ENCODE measurements at regions not wholly inside any gene's neighbourhood (a gene's known extent, or its start where the extent isn't known, plus 50 kb on each side); places are given as distances from the start of the nearest gene placed in this dataset.

DNA sequence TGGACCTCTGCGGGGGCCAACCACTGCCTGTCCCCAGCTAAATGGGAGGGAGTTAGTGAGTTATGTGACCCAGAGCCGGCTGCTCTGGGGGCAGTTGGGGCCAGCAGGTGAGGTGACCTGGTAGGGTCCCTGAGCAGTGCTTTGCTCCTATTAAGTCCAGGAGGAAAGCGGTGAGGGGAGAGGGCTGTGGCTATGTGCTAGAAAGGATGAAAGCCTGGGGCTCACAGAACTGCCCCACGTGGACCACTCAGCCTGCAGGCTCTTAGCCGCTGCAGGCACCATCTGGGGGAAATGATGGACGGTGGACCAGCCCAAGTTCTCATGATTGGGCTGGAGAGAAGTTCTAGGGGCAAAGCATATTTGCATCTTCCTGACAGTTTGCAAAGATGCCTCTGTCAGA, 67.6 kb upstream of the ZNF536 start:
- Histone ChIP-seq H3K79me2 (no peaks in the 10 kb centered on the region), H4K20me1 (ENCODE audit: insufficient read depth, poor library complexity, severe bottlenecking) (no peaks in the 10 kb centered on the region), H3K27ac (no peak overlapping the region), H2AFZ (no peak overlapping the region), H3K4me3 (no peak overlapping the region), H3K4me2 (no peak overlapping the region), H3K4me1 (ENCODE audit: insufficient read depth) (no peaks in the 10 kb centered on the region), H3K36me3 (replicated peaks; ENCODE audit: insufficient read depth, low read depth) (no peaks in the 10 kb centered on the region), H3K9me3 (ENCODE audit: low read depth) (no peaks in the 10 kb centered on the region), H3K27me3 (no peaks in the 10 kb centered on the region), H3K9me2 (replicated peaks; ENCODE audit: insufficient read depth) (no peaks in the 10 kb centered on the region)
- no peak for DNase-seq (ENCODE audit: low spot score)
- TF ChIP-seq, protein P1, sequence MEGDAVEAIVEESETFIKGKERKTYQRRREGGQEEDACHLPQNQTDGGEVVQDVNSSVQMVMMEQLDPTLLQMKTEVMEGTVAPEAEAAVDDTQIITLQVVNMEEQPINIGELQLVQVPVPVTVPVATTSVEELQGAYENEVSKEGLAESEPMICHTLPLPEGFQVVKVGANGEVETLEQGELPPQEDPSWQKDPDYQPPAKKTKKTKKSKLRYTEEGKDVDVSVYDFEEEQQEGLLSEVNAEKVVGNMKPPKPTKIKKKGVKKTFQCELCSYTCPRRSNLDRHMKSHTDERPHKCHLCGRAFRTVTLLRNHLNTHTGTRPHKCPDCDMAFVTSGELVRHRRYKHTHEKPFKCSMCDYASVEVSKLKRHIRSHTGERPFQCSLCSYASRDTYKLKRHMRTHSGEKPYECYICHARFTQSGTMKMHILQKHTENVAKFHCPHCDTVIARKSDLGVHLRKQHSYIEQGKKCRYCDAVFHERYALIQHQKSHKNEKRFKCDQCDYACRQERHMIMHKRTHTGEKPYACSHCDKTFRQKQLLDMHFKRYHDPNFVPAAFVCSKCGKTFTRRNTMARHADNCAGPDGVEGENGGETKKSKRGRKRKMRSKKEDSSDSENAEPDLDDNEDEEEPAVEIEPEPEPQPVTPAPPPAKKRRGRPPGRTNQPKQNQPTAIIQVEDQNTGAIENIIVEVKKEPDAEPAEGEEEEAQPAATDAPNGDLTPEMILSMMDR (IDR thresholded peaks at IDR 0.05; ENCODE audit: poor library complexity): no peak
- no peak for TF ChIP-seq EZH2phosphoT487 (IDR thresholded peaks at IDR 0.05; ENCODE audit: low read depth, severe bottlenecking, unreplicated experiment)
- no peak for TF ChIP-seq EZH2 (IDR thresholded peaks at IDR 0.05; ENCODE audit: borderline replicate concordance)
- 83% methylated on average over 6 of the region's 6 CpGs for WGBS (ENCODE audit: low lambda C conversion rate, missing lambda C conversion rate)

DNA sequence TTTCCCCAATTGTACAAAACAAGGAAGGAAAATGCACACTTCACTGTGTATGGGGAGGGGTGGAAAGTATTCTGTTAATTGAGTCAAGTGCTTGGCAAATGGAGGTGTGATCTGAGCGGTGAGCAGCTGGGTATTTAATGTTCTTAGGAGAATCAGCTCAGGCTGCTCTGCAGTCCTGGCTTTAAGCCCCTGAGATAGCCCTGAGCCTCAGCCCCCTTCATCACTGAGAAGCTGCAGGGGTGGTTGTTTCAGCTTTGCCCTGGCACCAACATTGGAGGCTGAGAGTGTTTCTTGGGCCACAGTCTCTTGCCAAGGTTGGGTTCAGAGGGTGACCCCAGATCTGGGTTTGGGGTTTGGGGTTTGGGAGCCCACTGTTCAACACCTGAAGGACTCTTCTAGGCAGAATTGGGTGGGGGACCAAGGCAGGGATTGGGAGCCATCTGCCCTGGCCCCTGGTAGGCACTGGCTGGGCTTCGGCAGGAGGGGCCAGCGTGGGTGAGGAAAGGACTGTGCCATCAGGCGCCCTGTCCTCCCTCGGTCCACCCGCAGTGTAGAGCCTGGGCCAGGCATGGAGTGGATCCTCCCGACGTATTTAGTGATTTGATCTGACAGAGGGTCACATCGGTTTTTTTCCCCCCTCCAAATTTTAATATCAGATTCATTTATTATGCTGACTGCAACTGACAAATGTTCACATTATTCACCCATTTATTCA, 66.7 kb upstream of the ZNF536 start:
- no peaks in the 10 kb centered on the region for H3K36me3 ChIP-seq (replicated peaks; ENCODE audit: insufficient read depth, low read depth)
- no peak overlapping the region for H3K4me2 ChIP-seq
- no peaks in the 10 kb centered on the region for H3K79me2 ChIP-seq
- 94% methylated on average over 9 of the region's 9 CpGs for WGBS (ENCODE audit: low lambda C conversion rate, missing lambda C conversion rate)
- no peak for TF ChIP-seq EZH2 (IDR thresholded peaks at IDR 0.05; ENCODE audit: borderline replicate concordance)
- TF ChIP-seq, protein P1 (IDR thresholded peaks at IDR 0.05; ENCODE audit: poor library complexity): no peak
- no peak for TF ChIP-seq EZH2phosphoT487 (IDR thresholded peaks at IDR 0.05; ENCODE audit: low read depth, severe bottlenecking, unreplicated experiment)
- no peaks in the 10 kb centered on the region for H3K27me3 ChIP-seq
- no peak for DNase-seq (ENCODE audit: low spot score)
- no peaks in the 10 kb centered on the region for H3K9me2 ChIP-seq (replicated peaks; ENCODE audit: insufficient read depth)
- H3K4me1 ChIP-seq (ENCODE audit: insufficient read depth): no peaks in the 10 kb centered on the region
- no peak overlapping the region for H3K27ac ChIP-seq
- H3K4me3 ChIP-seq: no peak overlapping the region
- no peak overlapping the region for H2AFZ ChIP-seq
- no peaks in the 10 kb centered on the region for H4K20me1 ChIP-seq (ENCODE audit: insufficient read depth, poor library complexity, severe bottlenecking)
- H3K9me3 ChIP-seq (ENCODE audit: low read depth): no peaks in the 10 kb centered on the region

DNA sequence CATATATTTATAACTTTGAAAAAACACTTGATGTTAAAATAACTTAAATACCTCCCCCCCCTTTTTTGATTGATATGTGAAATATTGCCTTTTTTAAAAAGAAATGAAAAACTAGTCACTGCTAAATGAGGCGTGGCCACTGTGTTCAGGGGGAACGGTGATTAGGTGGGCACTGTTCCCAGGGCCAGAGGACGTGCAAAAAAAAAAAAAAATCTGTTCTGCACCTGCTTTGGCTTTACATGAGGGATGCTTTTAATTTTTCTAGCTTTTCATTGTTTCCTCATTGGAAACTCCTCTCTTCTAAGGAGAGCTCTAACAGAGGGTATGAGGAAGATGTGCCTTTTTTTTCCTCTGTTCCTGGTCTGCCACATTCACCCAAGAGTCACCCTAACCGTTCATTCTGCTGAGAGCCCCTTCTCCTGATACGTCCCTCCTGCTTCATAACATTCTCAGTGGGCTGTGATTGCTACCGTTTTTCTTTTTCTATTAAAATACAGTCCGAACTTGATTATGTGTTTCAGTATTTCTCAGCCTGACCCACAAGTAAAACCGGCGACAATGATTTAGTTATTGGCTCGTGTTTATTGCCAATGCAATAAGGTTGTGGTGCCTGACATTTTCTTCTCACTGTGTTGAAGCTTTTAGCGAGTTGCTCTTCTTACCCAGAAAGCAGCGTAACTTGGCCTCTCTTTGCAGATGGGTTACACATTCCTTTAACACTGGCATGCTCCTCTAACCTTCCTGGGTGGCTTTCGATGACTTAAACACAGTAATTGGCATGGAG, 64.8 kb upstream of the ZNF536 start:
- Histone ChIP-seq H3K27me3 (no peaks in the 10 kb centered on the region), H3K9me2 (replicated peaks; ENCODE audit: insufficient read depth) (no peaks in the 10 kb centered on the region), H3K4me1 (ENCODE audit: insufficient read depth) (no peaks in the 10 kb centered on the region), H4K20me1 (ENCODE audit: insufficient read depth, poor library complexity, severe bottlenecking) (no peaks in the 10 kb centered on the region), H3K79me2 (no peaks in the 10 kb centered on the region), H3K9me3 (ENCODE audit: low read depth) (no peaks in the 10 kb centered on the region), H3K27ac (no peak overlapping the region), H3K4me3 (no peak overlapping the region), H3K36me3 (replicated peaks; ENCODE audit: insufficient read depth, low read depth) (no peaks in the 10 kb centered on the region), H3K4me2 (no peak overlapping the region), H2AFZ (no peak overlapping the region)
- DNase-seq (ENCODE audit: low spot score): no peak
- TF ChIP-seq, protein P1 (IDR thresholded peaks at IDR 0.05; ENCODE audit: poor library complexity): no peak
- no peak for TF ChIP-seq EZH2phosphoT487 (IDR thresholded peaks at IDR 0.05; ENCODE audit: low read depth, severe bottlenecking, unreplicated experiment)
- no peak for TF ChIP-seq EZH2 (IDR thresholded peaks at IDR 0.05; ENCODE audit: borderline replicate concordance)
- 86% methylated on average over 13 of the region's 13 CpGs for WGBS (ENCODE audit: low lambda C conversion rate, missing lambda C conversion rate)
